NCI-H2029 treated with DMSO at 0.1 percent for 48 hours (cell line): ENCODE measurements at regions not wholly inside any gene's neighbourhood (a gene's known extent, or its start where the extent isn't known, plus 50 kb on each side); places are given as distances from the start of the nearest gene placed in this dataset.

Experiments
- DNase-seq: peaks from one replicate; lab custom pipeline; 2025; lab: John Stamatoyannopoulos, UW

- DNase-seq = peak; percentile 54
Measured at GRCh38 chr11:105324156-105324555, 184.6 kb upstream of the CARD18 start.

- DNase-seq = no peak
Measured at GRCh38 chr11:105321696-105322095, 182.1 kb upstream of the CARD18 start.

DNA sequence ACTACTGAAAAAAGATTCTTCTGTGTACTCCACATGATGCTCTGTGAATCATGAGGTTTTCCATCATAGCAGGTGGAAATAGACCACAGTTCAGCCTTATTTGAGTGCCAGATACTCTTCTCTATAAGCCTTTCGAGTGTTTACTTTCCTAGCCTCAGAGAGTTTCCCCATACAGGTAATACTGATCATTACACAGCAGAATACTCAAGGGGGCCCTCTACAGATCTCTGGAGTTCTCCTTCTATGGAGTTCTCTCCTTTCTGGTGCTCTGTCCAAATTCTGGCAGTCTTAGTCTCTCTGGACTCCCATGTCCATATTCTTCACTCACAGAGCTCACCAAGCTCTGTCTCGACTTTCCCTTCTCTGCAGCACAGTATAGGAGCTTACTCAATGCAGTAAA lies 175.7 kb upstream of the CARD18 start:
- peak; percentile 87 for DNase-seq

GRCh38 chr11:105312266-105312665 lies 172.7 kb upstream of the CARD18 start:
- no peak for DNase-seq

- DNase-seq = no peak
Measured at GRCh38 chr11:105298630-105299029, 159.1 kb upstream of the CARD18 start.

DNA sequence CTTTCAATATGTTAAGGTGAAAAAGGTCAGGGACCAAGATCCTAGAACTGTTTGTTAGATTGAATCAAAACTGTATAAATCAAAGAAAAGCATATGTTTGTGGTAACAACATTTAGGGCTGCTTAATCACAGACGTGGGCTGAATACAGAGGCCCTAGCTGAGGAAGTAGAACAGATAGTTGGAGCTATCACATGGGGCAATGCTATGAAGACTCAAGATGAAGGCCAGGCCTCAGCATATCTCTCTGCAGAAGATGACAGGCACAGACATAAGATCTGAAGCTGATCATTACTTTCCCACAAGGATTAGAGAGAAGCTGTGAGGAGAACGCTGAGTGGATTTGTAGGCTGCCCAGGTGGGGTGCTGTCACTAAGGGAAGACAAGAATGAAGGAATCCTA lies 158.6 kb upstream of the CARD18 start:
- no peak for DNase-seq

DNA sequence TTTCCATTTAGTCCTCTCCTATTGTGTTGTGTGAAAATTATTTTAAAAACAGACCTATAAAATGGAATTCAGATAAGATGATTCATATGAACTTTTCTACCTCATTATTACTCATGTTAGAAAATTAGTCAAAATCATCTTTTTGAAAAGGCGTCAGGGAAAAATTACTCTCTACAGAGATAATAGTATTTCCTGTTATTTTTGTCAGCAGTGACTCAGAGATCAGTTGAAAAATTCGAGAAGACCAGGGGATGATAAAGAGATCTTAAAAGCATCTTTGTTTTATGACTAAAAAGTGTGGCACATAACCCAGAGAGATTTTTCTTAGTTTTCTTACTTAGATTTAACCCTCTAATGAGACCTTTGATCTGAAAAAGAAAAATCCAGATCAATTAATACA lies 157.9 kb upstream of the CARD18 start:
- DNase-seq = no peak

DNA sequence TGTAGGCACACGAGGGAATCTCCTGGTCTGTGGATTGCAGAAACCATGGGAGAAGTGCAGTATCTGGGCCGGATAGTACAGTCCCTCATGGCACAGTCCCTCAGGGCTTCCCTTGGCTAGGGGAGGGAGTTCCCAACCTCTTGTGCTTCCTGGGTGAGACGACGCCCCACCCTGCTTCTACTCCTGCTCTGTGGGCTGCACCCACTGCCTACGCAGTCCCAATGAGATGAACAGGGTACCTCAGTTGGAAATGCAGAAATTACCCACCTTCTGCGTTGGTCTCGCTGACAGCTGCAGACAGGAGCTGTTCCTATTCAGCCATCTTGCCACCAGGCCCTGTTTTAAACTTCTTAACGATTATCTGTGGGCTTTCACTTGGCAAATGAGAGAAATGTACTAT lies 157.2 kb upstream of the CARD18 start:
- DNase-seq = no peak

DNA sequence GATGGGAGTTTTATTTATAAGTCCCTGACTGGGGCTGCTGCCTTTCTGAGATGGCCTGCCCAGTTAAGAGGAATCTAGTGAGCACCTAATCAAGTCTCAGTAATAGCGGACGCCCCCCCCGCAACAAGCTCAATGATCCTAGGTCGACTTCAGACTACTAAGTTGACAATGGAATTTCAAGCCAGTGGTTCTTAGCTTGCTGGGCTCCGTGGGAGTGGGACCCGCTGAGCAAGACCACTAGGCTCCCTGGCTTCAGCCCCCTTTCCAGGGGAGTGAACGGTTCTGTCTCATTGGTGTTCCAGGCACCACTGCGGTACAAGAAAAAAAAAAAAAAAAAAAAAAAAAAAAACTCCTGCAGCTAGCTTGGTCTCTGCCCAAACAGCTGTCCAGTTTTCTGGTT lies 156.8 kb upstream of the CARD18 start:
- no peak for DNase-seq

- no peak for DNase-seq
Measured at GRCh38 chr11:105282658-105283057, 143.1 kb upstream of the CARD18 start.

- DNase-seq = no peak
Measured at GRCh38 chr11:105274631-105275030, 135.1 kb upstream of the CARD18 start.

DNA sequence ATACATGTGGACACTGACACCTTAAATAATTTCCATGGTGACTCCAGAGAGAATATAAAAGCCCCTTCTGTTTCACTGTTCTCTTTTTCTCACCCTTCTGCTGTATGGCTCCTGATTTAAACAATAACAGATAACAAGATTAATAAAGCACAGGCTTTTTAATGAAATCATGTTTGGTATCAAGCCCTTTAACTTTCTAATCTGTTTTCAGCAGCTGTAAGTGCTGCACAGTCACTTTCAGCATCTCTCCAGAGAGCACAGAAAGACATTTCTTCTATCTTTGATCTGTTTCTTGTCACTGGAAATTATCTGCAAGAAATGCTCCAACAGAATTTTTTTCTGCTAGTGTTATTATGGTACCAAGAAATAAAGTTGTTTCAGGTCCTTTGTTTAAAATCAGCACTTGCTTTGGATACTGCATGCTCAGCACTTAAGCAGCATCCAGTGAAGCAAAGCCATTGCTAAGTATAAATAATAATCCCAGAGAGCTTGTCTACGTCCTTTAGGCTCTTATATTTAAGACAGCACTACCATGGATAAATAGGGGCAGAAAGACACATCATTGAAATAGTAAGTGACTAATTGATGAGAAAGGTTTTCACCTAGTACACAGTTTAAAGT lies 134.2 kb upstream of the CARD18 start:
- no peak for DNase-seq

- DNase-seq = no peak
Measured at GRCh38 chr11:105269862-105270261, 130.3 kb upstream of the CARD18 start.

GRCh38 chr11:105268404-105269062 lies 129.0 kb upstream of the CARD18 start:
- no peak for DNase-seq

DNA sequence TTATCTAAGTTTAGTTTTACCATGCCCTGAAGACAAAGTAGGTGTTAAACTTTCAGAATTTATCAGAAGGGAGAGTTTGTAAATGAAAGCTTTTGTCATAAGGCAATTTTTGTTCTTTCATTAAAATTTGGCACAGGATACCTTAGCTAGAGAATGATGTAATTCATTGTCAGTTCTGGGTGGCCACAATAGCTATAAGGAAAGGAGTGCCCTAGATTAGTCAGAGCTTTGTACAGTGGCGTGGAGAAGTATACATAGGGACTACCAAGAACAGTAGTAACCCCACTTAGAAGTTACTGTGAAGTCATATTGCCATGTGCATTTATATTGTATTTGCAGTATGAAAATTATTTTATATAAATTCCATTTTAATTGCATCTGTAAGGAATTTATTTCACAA lies 126.3 kb upstream of the CARD18 start:
- no peak for DNase-seq

DNA sequence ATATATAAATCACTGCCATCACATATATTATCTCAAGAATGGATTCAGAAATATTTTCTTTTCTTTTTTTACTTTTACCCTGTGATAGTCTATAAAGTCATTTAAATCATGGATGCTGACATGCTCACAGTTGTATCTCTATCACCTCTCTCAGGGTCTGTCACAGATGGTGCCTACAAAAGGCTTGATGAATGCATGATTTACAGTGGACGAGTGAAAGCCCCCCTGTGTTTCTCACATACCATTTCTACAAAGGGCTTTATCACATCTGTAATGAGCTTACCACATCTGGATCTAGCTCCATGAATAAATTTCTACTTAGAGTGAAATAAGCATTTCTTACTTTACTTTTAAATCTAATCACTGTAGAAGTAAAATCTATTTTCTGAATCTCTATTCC lies 121.4 kb upstream of the CARD18 start:
- DNase-seq = no peak

- no peak for DNase-seq
Measured at GRCh38 chr11:105245781-105246315, 106.3 kb upstream of the CARD18 start.

DNA sequence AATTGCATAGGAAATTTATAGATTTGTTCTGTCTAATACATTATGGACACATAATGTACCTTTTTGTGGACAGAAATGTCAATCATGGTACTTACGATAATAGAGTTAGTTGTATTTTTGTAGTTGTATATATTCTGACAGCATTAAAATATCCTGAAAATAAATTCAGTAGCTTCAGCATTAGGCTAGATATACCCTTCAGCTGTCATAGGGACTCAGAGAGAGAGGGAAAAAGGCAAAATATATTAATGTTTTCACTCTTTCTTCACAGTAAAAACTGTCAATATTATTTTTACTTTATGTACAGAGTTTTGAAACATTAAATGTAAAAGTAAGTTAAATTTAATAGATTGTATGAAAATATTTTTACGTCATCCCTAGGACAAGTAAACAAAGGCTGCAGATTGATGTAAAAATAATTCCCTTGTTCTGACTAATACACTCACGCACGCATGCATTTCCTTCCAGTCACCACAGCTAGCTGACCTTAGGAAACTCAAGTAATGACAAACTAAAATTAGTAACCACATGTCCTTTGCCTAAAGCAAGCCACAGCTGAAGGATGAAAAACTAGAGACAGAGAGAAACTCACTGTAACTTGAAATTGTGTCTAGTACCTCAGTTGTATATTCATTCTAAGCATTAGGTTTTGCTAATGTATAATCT lies 104.7 kb upstream of the CARD18 start:
- DNase-seq = no peak

DNA sequence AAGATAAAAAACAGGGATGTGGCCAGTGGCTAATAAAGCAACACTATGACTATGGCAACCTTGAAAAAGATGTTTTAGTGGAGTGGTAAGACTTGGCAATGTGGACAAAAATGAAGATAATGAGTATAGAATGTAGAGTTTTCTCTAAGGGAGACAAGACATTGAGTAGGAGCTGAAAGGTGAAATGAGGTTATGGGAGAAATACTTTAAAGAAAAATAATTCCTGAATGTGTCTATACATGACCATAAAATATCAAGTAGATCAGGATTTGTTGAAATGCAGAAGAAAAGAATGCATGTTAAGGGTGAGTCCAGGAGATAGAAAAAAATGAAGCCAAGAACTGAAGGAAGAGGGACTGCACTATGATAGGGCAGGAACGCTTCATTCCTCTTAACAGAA lies 101.6 kb upstream of the CARD18 start:
- no peak for DNase-seq

DNA sequence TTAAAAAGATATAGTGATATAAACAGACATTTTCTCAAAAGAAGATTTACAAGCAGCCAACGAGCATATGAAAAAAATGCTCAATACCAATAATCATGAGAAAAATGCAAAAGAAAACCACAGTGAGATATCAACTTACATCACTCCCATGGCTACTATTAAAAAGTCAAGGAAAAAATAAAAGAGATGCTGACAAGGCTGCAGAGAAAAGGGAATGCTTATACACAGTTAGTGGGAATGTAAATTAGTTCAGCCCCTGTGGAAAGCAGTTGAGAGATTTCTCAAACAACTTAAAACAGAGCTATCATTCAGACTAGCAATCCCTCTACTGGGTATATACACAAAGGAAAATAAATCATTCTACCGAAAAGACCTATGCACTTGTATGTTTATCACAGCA lies 97.1 kb upstream of the CARD18 start:
- no peak for DNase-seq

GRCh38 chr11:105233285-105233684 lies 93.7 kb upstream of the CARD18 start:
- no peak for DNase-seq

- DNase-seq = no peak
Measured at GRCh38 chr11:105232021-105232420, 92.5 kb upstream of the CARD18 start.

DNA sequence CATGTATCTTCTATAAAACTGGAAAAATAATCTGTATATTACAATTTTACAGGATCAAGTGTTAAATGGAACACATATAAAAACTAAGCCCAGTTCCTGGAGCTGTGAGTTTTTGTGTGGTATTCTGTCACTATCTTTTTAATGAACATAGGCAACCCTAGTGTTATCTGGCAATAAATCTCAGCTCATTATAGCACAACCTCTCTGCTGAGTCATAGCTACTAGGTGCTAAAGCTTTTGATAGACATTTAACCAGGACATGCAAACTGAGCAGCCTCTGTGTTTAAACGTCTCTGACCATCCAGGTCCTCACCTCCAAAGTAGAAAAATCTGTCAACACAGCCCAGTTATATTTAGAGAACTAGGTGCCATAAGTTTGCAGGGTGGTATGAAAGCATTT lies 91.0 kb upstream of the CARD18 start:
- DNase-seq = no peak
